Psoas muscle (tissue), 7 donors: ENCODE measurements at regions not wholly inside any gene's neighbourhood (a gene's known extent, or its start where the extent isn't known, plus 50 kb on each side); places are given as distances from the start of the nearest gene placed in this dataset.

Source experiments
- ATAC-seq, 4 donors: fragments of 200-7000 bp; cut with Tn5 transposase; one replicate each; pipeline ENCODE4 v1.9.1; 2020; ENCODE audit warnings: moderate library complexity in 3 of 4, mild to moderate bottlenecking in 2 of 4
- DNase-seq, 2 donors: peaks; one replicate each; pipeline ENCODE4 v3.0.0-alpha.2; 2020
- H3K27ac ChIP-seq: fragments of 200-600 bp; one replicate; pipeline ENCODE4 v1.8.0; 2022
- H3K27me3 ChIP-seq, 3 donors: fragments of 200-600 bp in 1 of 3; one replicate each; pipeline versions ENCODE4 v1.6.1 to v1.8.0; 2013 to 2022; ENCODE audit warnings: low read length in 2 of 3, mild to moderate bottlenecking in 2 of 3, moderate library complexity in 1 of 3; ENCODE audit not compliant: insufficient read depth in 3 of 3
- H3K36me3 ChIP-seq, 2 donors: fragments of 200-600 bp in 1 of 2; one replicate each; pipeline versions ENCODE4 v1.6.1 to v1.8.0; 2013 to 2022; ENCODE audit warnings: low read depth in 1 of 2, mild to moderate bottlenecking in 1 of 2, moderate library complexity in 1 of 2; ENCODE audit not compliant: insufficient read depth in 1 of 2
- H3K4me1 ChIP-seq: fragments of 200-600 bp; one replicate; pipeline ENCODE4 v1.8.0; 2022
- H3K4me3 ChIP-seq: fragments of 200-600 bp; one replicate; pipeline ENCODE4 v1.8.0; 2022; ENCODE audit warnings: mild to moderate bottlenecking
- H3K9me3 ChIP-seq: fragments of 200-600 bp; one replicate; pipeline ENCODE4 v1.8.0; 2022
- CTCF ChIP-seq: fragments of 200-600 bp; IDR thresholded peaks from one replicate; pipeline ENCODE4 v1.8.0; 2022; ENCODE audit warnings: antibody characterized with exemption
- WGBS, 3 donors: extraction: QIAGEN DNeasy Blood & Tissue Kit; methylation state at CpG; one replicate each; pipeline versions ENCODE4 v1.1.6 to v1.1.7; 2013; 5-methylcytosine and 5-hydroxymethylcytosine counted together
- intact Hi-C, 2 donors: fragments of 100-400 bp; cut with DNase I; formaldehyde crosslinking; loops; one replicate each; pipeline versions ENCODE4 v1.11.0 to v1.14.2; 2022
- donor health status: healthy with polysubstance abuse.
- donor health status: DM: no; HTN: no; CAD: no; lungs with moderate emphysema.
- donor health status: Bipolar disorder and iron deficiency.
- donor health status: healthy.
- donor health status: DM: yes; HTN: yes; CAD: no.
- donor health status: DM: no; HTN: no; CAD: no.
- donor health status: DM: yes; HTN: yes; CAD: no.

GRCh38 chr22:27312966-27313855 is 488.3 kb downstream of the MN1 start:
- 58 to 73% (median 65%) methylated on average over 12 to 13 of the region's 13 CpGs for WGBS, 3 donors
- Histone ChIP-seq H3K36me3 (no peaks in the 10 kb centered on the region), H3K27ac (no peak overlapping the region), H3K4me1 (peaks cover 6% of the 10 kb centered on the region), H3K27me3 (peaks cover 0 to 27% (median 0%) of the 10 kb centered on the region in 3 donors), H3K4me3 (no peak overlapping the region), H3K9me3 (no peaks in the 10 kb centered on the region)
- DNase-seq (no peak), ATAC-seq (no peak)
- TF ChIP-seq CTCF: no peak
- intact Hi-C loops: no loop called here

- H3K27ac ChIP-seq: no peak overlapping the region
- TF ChIP-seq CTCF: no peak
- H3K4me1 ChIP-seq: peaks cover 11% of the 10 kb centered on the region
- no peak for ATAC-seq
- no peaks in the 10 kb centered on the region for H3K9me3 ChIP-seq
- intact Hi-C loops: no loop called here
- H3K4me3 ChIP-seq: no peak overlapping the region
- 85 to 90% (median 88%) methylated on average over 9 of the region's 9 CpGs for WGBS, 3 donors
- peaks cover 0 to 17% (median 0%) of the 10 kb centered on the region in 3 donors for H3K27me3 ChIP-seq
- no peak for DNase-seq
- no peaks in the 10 kb centered on the region for H3K36me3 ChIP-seq
These were observed 487.2 kb downstream of the MN1 start for GRCh38 chr22:27314276-27314807.

GRCh38 chr22:27315833-27316232 is 485.7 kb downstream of the MN1 start:
- Histone ChIP-seq H3K4me1 (peaks cover 11% of the 10 kb centered on the region), H3K4me3 (no peak overlapping the region), H3K27ac (no peak overlapping the region), H3K36me3 (no peaks in the 10 kb centered on the region), H3K27me3 (peaks cover 0 to 10% (median 0%) of the 10 kb centered on the region in 3 donors), H3K9me3 (no peaks in the 10 kb centered on the region)
- TF ChIP-seq CTCF: no peak
- ATAC-seq: no peak
- WGBS, 3 donors: 85 to 90% (median 87%) methylated on average over 4 of the region's 4 CpGs
- no peak for DNase-seq
- intact Hi-C loops: no loop called here

GRCh38 chr22:27317096-27317495 is 484.5 kb downstream of the MN1 start:
- Histone ChIP-seq H3K36me3 (no peaks in the 10 kb centered on the region), H3K4me1 (peaks cover 11% of the 10 kb centered on the region), H3K27me3 (peaks cover 0 to 13% (median 0%) of the 10 kb centered on the region in 3 donors), H3K27ac (no peak overlapping the region), H3K4me3 (no peak overlapping the region), H3K9me3 (no peaks in the 10 kb centered on the region)
- DNase-seq (no peak), ATAC-seq (no peak)
- 62 to 68% (median 63%) methylated on average over 5 of the region's 5 CpGs for WGBS, 3 donors
- no peak for TF ChIP-seq CTCF
- intact Hi-C loops: no loop called here
